Colonic mucosa (tissue), 4 donors: ENCODE measurements at regions not wholly inside any gene's neighbourhood (a gene's known extent, or its start where the extent isn't known, plus 50 kb on each side); places are given as distances from the start of the nearest gene placed in this dataset.

ENCODE experiments used
- DNase-seq: peaks from one replicate; pipeline ENCODE4 v3.0.0-alpha.2; 2020
- H3K27ac ChIP-seq: fragments of 200-600 bp; one replicate; pipeline ENCODE4 v1.8.0; 2021
- H3K27me3 ChIP-seq: fragments of 200-600 bp; one replicate; pipeline ENCODE4 v1.8.0; 2021
- H3K36me3 ChIP-seq: fragments of 200-600 bp; one replicate; pipeline ENCODE4 v1.8.0; 2021
- H3K4me1 ChIP-seq: fragments of 200-600 bp; one replicate; pipeline ENCODE4 v1.8.0; 2021; ENCODE audit warnings: mild to moderate bottlenecking
- H3K4me3 ChIP-seq: fragments of 200-600 bp; one replicate; pipeline ENCODE4 v1.8.0; 2021
- H3K9ac ChIP-seq, 2 donors: one replicate each; pipeline ENCODE4 v1.7.0; 2013; ENCODE audit warnings: control low read depth in 2 of 2, low read depth in 2 of 2, low read length in 2 of 2
- H3K9me3 ChIP-seq: fragments of 200-600 bp; one replicate; pipeline ENCODE4 v1.8.0; 2021
- intact Hi-C: fragments of 100-400 bp; cut with DNase I; formaldehyde crosslinking; loops from one replicate; pipeline ENCODE4 v1.14.1; 2022
- TF ChIP-seq, protein P1 (sequence below): fragments of 200-600 bp; IDR thresholded peaks from one replicate; pipeline ENCODE4 v1.8.0; 2022; ENCODE audit warnings: antibody characterized with exemption, mild to moderate bottlenecking
- donor health status: healthy.
- donor health status: DM: no; HTN: no; CAD: no.
- donor health status: DM: no; HTN: no; CAD: no.

DNA sequence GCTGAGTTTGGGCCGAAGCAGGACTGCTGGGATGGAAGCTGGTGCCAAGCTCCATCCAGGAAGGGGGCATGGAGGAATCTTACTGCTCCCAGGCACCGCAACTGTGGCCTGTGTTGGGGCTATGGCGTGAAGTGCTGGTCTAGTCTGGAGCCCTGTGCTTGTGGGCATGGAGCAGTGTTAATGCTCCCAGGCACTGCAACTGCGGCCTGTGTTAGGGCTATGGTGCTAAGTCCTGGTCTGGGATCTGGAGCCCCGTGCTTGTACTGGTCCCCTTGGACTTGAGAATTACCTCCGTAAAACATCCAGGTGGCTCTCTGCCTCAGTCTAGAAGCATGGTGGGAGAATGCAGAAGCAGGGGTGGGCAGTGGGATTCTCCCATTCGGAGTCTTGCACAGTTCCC lies 1379.4 kb upstream of the ACVR2A start:
- Histone ChIP-seq H3K27me3 (no peaks in the 10 kb centered on the region), H3K9ac (no peak overlapping the region), H3K4me3 (no peak overlapping the region), H3K36me3 (no peaks in the 10 kb centered on the region), H3K9me3 (no peaks in the 10 kb centered on the region), H3K4me1 (no peaks in the 10 kb centered on the region), H3K27ac (no peak overlapping the region)
- intact Hi-C loops: no loop called here
- TF ChIP-seq, protein P1, sequence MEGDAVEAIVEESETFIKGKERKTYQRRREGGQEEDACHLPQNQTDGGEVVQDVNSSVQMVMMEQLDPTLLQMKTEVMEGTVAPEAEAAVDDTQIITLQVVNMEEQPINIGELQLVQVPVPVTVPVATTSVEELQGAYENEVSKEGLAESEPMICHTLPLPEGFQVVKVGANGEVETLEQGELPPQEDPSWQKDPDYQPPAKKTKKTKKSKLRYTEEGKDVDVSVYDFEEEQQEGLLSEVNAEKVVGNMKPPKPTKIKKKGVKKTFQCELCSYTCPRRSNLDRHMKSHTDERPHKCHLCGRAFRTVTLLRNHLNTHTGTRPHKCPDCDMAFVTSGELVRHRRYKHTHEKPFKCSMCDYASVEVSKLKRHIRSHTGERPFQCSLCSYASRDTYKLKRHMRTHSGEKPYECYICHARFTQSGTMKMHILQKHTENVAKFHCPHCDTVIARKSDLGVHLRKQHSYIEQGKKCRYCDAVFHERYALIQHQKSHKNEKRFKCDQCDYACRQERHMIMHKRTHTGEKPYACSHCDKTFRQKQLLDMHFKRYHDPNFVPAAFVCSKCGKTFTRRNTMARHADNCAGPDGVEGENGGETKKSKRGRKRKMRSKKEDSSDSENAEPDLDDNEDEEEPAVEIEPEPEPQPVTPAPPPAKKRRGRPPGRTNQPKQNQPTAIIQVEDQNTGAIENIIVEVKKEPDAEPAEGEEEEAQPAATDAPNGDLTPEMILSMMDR: no peak
- DNase-seq: no peak

DNA sequence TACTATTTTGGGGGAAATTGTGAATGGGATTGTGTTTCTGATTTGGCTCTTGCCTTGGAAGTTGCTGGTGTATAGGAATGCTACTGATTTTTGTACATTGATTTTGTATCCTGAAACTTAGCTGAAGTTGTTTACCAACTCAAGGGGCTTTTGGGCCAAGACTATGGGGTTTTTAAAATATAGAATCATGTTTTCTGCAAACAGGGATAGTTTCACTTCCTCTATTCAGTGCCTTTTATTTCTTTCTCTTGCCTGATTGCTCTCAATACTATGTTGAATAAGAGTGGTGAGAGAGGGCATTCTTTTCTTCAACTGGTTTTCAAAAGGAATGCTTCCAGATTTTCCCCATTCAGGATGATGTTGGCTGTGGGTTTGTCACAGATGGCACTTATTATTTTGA lies 1383.8 kb upstream of the ACVR2A start:
- no peak for DNase-seq
- Histone ChIP-seq H3K9me3 (no peaks in the 10 kb centered on the region), H3K4me1 (no peaks in the 10 kb centered on the region), H3K36me3 (no peaks in the 10 kb centered on the region), H3K4me3 (no peak overlapping the region), H3K27me3 (no peaks in the 10 kb centered on the region), H3K27ac (no peak overlapping the region), H3K9ac (no peak overlapping the region)
- TF ChIP-seq, protein P1: no peak
- intact Hi-C loops: no loop called here

DNA sequence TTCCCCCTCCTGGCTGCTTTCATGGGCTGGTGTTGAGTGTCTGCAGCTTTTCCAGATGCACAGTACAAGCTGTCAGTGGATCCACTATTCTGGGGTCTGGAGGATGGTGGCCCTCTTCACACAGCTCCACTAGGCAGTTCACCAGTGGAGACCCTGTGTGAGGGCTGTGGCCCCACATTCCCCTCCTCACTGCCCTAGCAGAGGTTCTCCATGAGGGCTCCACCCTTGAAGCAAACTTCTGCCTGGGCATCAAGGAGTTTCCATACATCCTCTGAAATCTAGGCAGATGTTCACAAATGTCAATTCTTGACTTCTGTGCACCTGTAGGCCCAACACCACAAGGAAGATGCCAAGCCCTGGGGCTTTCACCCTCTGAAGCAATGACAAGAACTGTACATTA lies 1386.2 kb upstream of the ACVR2A start:
- H3K36me3 ChIP-seq: no peaks in the 10 kb centered on the region
- H3K9me3 ChIP-seq: no peaks in the 10 kb centered on the region
- no peak overlapping the region for H3K27ac ChIP-seq
- intact Hi-C loops: no loop called here
- no peak overlapping the region for H3K4me3 ChIP-seq
- DNase-seq: no peak
- H3K27me3 ChIP-seq: no peaks in the 10 kb centered on the region
- TF ChIP-seq, protein P1: no peak
- H3K4me1 ChIP-seq: no peaks in the 10 kb centered on the region
- no peak overlapping the region for H3K9ac ChIP-seq

DNA sequence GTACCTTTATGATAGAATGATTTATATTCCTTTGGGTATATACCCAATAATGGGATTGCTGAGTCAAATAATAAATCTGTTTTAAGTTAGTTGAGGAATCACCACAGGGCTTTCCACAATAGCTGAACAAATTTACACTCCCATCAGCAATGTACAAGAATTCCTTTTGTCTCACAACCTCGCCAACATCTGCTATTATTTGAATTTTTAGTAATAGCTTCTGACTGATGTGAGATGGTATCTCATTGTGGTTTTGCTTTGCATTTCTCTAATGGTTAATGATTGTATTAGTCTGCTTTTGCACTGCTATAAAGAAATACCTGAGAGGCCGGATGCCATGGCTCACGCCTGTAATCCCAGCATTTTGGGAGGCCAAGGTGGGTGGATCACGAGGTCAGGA lies 1387.6 kb upstream of the ACVR2A start:
- Histone ChIP-seq H3K4me1 (no peaks in the 10 kb centered on the region), H3K9ac (no peak overlapping the region), H3K36me3 (no peaks in the 10 kb centered on the region), H3K27ac (no peak overlapping the region), H3K27me3 (no peaks in the 10 kb centered on the region), H3K9me3 (no peaks in the 10 kb centered on the region), H3K4me3 (no peak overlapping the region)
- TF ChIP-seq, protein P1: no peak
- no peak for DNase-seq
- intact Hi-C loops: no loop called here

DNA sequence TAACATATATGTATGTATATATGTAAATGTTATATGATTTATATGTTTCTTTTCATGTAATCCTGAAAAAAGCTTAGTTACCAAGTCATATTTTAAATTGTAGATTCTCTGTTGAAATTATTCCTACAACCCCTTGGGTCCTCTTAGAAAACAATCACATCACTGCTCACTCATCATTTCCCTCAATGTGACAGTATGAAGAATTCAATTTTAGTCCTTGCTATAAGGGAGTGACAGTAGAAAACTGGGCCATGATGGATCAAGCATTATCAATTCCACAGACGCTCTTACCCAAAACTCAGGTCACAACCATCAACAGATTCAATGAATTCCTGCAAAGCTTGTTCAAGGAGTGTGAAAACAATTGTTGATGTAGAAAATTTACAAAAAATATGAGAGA lies 1389.5 kb upstream of the ACVR2A start:
- Histone ChIP-seq H3K36me3 (no peaks in the 10 kb centered on the region), H3K9ac (no peak overlapping the region), H3K27ac (no peak overlapping the region), H3K27me3 (no peaks in the 10 kb centered on the region), H3K4me1 (no peaks in the 10 kb centered on the region), H3K9me3 (no peaks in the 10 kb centered on the region), H3K4me3 (no peak overlapping the region)
- TF ChIP-seq, protein P1: no peak
- no peak for DNase-seq
- intact Hi-C loops: no loop called here

DNA sequence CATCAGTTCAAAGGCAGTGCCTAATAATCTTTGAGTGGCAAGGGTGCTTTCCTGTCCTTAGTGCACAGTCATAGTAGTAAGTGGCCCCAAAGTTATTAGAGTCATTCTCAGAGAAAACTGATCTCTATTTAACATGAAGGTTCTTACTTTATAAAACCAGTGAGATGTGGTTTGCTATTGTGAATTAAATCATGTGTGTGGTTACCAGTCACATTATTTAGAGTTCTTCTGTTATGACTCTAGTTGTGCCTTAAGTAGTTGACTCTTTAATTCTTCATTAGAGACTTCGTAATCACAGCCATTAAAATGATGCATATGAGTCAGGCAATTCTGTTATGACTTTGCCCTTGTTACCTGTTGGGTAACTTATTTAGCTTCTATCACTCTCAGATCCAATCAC lies 1392.9 kb upstream of the ACVR2A start:
- H3K36me3 ChIP-seq: no peaks in the 10 kb centered on the region
- no peaks in the 10 kb centered on the region for H3K4me1 ChIP-seq
- DNase-seq: no peak
- no peaks in the 10 kb centered on the region for H3K9me3 ChIP-seq
- intact Hi-C loops: no loop called here
- no peak overlapping the region for H3K4me3 ChIP-seq
- no peak overlapping the region for H3K27ac ChIP-seq
- no peaks in the 10 kb centered on the region for H3K27me3 ChIP-seq
- no peak overlapping the region for H3K9ac ChIP-seq
- TF ChIP-seq, protein P1: no peak
